Omental fat pad (tissue), 3 donors: ENCODE measurements at regions not wholly inside any gene's neighbourhood (a gene's known extent, or its start where the extent isn't known, plus 50 kb on each side); places are given as distances from the start of the nearest gene placed in this dataset.

ENCODE experiments used
- ATAC-seq: fragments of 150-250 bp; one replicate; pipeline ENCODE4 v1.9.1; 2016; ENCODE audit warnings: mild to moderate bottlenecking, moderate library complexity; ENCODE audit not compliant: low FRiP score
- DNase-seq: peaks from one replicate; pipeline ENCODE4 v3.0.0-alpha.2; 2019; ENCODE audit warnings: low spot score
- TF ChIP-seq, protein P1 (sequence below), 3 donors: fragments of 450-650 bp; IDR thresholded peaks; one replicate each; pipeline ENCODE4 v1.5.1; 2016 to 2017; ENCODE audit warnings: antibody characterized with exemption in 3 of 3, mild to moderate bottlenecking in 3 of 3, moderate library complexity in 2 of 3

GRCh38 chrX:20479896-20480295, 213.2 kb upstream of the RPS6KA3 start:
- ATAC-seq: no peak
- TF ChIP-seq, protein P1, sequence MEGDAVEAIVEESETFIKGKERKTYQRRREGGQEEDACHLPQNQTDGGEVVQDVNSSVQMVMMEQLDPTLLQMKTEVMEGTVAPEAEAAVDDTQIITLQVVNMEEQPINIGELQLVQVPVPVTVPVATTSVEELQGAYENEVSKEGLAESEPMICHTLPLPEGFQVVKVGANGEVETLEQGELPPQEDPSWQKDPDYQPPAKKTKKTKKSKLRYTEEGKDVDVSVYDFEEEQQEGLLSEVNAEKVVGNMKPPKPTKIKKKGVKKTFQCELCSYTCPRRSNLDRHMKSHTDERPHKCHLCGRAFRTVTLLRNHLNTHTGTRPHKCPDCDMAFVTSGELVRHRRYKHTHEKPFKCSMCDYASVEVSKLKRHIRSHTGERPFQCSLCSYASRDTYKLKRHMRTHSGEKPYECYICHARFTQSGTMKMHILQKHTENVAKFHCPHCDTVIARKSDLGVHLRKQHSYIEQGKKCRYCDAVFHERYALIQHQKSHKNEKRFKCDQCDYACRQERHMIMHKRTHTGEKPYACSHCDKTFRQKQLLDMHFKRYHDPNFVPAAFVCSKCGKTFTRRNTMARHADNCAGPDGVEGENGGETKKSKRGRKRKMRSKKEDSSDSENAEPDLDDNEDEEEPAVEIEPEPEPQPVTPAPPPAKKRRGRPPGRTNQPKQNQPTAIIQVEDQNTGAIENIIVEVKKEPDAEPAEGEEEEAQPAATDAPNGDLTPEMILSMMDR (IDR thresholded peaks at IDR 0.05): no peak
- no peak for DNase-seq

GRCh38 chrX:20479048-20479447, 212.3 kb upstream of the RPS6KA3 start:
- DNase-seq: no peak
- TF ChIP-seq, protein P1 (IDR thresholded peaks at IDR 0.05): no peak
- no peak for ATAC-seq

GRCh38 chrX:20477836-20478524, 211.3 kb upstream of the RPS6KA3 start:
- ATAC-seq (no peak), DNase-seq (no peak)
- TF ChIP-seq, protein P1 (IDR thresholded peaks at IDR 0.05): no peak

GRCh38 chrX:20477219-20477618, 210.5 kb upstream of the RPS6KA3 start:
- ATAC-seq: no peak
- TF ChIP-seq, protein P1 (IDR thresholded peaks at IDR 0.05): no peak
- no peak for DNase-seq

- DNase-seq (no peak), ATAC-seq (no peak)
- TF ChIP-seq, protein P1 (IDR thresholded peaks at IDR 0.05): no peak
Observed at GRCh38 chrX:20472620-20473258, 206.0 kb upstream of the RPS6KA3 start.

DNA sequence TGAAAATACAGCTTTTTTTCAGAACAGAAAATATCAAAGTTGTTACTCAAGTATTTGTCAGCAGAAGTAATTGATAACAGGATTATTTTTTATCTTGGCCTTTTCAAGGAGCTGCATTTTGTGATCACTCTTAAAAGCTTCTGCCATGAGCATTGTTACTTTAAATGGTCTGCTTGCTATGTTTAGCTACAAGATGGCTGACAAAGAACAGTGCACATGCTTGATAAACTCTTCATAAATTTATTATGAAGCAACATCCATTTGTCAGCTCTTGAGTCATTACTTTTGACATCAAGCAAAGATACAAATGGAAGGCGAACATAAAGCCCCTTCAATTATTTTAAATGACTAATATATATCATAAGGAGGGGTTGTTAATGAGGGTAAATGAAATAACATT, 205.4 kb upstream of the RPS6KA3 start:
- DNase-seq: no peak
- ATAC-seq: no peak
- TF ChIP-seq, protein P1 (IDR thresholded peaks at IDR 0.05): no peak

GRCh38 chrX:20471483-20471882, 204.8 kb upstream of the RPS6KA3 start:
- no peak for ATAC-seq
- TF ChIP-seq, protein P1 (IDR thresholded peaks at IDR 0.05): no peak

More at GRCh38 chrX:20471483-20471882, 204.8 kb upstream of the RPS6KA3 start:
- no peak for DNase-seq
